Muscle of arm (tissue), 1 donor: ENCODE measurements at regions not wholly inside any gene's neighbourhood (a gene's known extent, or its start where the extent isn't known, plus 50 kb on each side); places are given as distances from the start of the nearest gene placed in this dataset.
"Not testable (repeated sequence)": the region's sequence is repeated elsewhere in the genome, so short reads cannot be mapped to it uniquely, and the experiment has no call there.

Source experiments
- DNase-seq: peaks from one replicate; pipeline ENCODE4 v3.0.0-alpha.2; 2013

DNA sequence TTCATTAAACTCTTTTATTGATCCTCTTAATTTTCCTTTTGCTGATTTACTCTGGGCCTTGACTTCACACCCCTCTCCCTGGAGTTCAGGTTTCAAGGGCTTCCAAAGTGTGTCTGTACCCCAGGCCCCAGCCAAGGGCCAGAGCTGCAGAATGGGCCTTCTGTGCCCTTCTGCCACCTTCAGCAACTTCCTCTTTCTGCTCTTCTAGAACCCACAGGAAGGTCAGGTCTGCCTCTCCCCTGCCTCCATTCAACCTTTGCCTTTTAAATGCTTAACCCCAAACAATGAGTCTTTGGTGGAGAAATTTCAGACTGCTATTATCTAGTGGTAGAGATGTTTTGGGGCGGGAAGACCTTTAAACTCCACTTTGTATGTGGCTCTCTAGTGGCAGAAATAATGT lies 63.1 kb downstream of the TSN start:
- DNase-seq = no peak

DNA sequence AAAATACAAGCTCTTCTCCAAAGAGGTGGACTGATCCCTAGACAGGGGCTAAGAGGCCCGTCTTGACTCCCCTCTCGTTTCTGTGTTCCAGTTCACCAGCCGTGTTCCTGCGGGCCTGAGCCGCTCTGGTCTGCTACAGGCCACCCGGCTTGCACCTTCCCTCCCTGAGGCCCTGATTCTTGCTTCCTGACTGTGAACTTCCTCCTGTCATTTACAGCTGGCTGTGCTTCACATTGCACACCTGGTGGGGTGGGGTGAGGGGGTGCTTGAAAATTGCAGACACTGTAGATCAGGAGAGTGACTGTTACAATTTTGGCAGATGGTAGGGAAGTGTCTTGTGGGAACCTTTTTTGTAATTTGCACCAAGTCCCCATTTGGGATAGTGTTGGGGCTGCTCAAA lies 64.4 kb downstream of the TSN start:
- DNase-seq = no peak

DNA sequence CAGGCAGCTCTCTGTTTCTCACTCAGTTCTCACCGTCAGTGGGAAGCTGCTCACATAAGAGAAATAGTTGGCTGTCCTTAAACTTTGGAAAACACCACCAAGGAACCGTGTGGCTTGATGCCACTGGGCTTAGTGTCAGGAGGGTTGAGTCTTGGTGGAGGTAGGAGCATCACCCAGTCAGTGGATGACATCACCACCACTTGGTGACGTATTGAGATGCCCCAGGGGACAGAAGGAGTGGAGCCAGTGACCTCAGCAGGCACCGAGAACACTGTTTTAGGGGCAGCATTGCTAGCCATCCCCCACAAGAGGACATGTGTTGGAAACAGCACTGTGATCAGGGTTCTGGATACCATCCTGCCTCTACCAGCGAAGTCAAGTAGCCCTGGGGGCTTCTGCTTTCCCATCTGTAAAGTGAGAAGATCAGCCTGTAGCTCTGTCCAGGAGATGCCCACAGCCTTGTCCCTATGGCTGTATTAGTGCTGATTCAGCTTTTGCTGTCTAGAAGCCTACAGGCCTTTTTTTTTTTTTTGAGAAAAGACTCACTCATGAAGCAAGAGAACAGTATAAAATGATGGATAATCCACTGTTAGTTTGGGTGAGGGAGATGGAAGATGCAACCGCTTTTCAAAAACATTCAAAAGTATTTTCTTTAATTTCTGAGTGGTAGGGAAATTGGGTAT lies 66.2 kb downstream of the TSN start:
- no peak for DNase-seq

DNA sequence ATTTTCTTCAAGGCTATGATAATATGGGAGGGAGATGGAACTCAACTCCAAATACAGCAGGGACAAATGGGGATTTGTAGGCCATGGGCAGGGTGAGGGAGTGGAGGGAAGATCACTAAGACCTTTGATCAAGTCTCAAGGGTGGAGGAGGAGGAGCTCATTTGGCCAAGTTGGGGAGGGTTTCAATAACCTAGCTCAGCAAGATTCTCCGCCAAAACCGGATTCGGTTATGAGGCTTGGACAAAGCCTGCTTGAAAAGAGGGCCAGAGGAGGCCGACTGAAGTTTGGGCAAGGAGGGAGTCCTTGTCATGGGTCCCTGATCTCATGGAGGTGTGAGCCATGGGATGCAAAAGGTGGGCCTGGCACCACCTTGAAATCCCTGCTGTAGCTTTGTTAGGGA lies 68.8 kb downstream of the TSN start:
- DNase-seq = no peak

DNA sequence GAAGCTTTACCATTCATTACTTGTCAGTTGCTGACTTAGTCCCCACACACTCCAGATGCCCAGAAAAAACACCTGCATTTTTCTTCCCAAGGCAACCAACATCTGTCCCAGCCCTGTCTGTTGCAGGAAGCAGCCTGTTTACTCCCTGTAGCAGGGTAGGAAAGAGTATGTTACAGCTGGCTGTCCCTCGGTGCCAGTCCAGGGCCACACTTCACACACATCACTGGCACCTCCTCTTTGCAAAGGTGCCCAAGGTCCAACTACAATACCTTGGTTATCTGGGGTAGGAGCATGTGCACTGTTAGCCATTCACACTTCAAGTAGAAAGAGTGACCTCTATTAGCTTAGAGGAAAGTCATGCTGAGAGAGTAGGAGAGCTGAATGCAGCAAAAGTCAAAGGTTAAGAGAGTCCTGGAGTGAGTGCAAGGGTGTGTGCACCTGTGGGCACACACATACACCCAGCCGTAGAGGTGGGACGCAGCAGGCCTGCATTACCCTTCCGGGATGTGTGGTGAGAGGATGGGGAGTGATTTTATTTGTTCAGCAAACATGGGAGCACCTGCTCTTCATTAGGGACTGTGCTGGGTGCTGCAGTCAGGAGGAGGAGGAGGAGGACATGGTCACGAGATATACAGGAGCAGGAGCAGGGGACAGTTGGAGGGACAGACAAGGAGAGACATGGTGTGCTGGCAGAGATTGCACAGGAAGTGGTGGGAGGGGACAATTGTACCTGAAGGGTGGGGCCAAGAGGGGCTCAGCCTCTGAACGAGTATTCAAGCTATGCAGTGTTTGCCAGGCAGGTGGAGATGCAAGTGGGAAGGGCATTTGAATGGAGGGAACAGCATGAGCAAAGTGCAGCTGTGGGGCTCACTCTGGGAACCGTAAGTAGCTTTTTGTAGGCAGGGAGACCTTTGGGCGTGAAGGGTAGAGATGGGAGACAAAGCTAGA lies 69.8 kb downstream of the TSN start:
- DNase-seq = no peak

DNA sequence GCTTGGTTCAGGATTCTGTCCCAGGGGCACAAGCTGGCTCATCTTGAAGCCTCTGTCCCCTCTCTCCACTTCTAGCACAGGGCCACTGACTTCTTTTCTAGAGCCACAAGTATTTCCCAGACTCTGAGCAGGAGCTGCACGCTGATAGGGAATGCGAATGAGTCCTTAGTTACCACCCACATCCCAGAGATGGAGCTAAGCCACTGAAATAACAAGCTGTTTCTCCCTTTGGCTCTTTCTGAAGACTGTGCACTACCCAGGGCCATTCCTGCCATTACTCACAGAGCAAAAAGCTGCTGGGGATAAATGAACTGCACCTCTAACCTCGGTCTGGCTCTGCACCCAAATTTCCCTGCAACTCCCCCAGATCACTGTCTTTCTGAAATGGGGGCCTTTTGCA lies 70.6 kb downstream of the TSN start:
- peak; percentile 13 for DNase-seq

DNA sequence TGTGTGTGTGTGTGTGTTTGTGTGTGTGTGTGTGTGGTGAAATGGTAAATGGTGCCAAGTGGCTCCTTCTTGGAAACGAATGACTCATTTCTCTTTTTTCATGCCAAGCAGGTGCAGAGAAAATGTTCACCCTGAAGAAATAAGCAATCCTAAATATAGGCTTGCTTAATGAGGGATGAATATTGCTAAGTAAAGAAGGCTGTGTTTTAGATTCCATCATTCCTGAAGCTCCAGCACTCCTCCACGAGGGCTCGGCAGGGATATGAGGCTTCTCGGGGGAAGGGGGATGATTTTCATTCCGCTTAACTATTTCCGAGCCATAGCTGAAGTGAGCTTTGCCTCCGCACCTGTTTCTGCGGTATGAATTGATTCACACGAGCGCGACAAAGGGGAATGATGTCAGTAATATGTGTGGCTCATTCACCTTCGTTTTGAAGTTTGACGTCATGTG lies 72.9 kb downstream of the TSN start:
- DNase-seq = peak; percentile 29

DNA sequence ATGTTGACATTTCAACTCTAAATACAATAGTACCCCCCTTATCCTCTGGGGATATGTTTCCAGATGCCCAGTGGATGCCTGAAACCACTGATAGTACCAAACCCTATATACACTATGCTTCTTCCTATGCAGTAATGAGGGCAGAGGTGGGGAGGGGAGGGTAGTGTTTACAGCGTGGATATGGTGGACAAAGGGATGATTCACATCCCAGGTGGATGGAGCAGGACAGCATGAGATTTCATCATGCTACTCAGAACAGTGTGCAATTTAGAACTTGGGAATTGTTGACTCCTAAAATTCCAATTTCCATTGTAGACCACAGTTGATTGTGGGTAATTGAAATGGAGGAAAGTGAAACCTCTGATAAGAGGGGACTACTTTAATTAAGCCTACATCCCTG lies 75.4 kb downstream of the TSN start:
- DNase-seq = no peak

DNA sequence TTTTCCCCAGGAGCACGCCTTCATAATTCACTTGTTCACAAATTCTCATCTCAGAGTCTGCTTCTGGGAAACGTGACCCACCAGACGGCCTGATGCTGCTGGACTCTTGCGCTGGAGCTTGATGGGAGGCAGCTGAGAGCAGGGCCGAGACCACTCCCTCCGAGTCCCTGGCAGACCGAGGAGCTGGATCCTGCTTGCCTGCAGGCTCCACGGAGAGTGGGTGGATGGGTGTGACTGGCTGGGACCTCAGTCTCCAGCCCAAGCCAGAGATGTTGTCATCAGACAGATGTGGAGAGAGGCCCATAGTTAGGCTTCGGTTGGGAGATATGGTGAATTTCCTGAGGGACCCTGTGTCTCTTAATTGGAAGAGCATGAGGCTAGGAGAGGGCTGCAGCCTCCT lies 76.4 kb downstream of the TSN start:
- peak; percentile 84 for DNase-seq

DNA sequence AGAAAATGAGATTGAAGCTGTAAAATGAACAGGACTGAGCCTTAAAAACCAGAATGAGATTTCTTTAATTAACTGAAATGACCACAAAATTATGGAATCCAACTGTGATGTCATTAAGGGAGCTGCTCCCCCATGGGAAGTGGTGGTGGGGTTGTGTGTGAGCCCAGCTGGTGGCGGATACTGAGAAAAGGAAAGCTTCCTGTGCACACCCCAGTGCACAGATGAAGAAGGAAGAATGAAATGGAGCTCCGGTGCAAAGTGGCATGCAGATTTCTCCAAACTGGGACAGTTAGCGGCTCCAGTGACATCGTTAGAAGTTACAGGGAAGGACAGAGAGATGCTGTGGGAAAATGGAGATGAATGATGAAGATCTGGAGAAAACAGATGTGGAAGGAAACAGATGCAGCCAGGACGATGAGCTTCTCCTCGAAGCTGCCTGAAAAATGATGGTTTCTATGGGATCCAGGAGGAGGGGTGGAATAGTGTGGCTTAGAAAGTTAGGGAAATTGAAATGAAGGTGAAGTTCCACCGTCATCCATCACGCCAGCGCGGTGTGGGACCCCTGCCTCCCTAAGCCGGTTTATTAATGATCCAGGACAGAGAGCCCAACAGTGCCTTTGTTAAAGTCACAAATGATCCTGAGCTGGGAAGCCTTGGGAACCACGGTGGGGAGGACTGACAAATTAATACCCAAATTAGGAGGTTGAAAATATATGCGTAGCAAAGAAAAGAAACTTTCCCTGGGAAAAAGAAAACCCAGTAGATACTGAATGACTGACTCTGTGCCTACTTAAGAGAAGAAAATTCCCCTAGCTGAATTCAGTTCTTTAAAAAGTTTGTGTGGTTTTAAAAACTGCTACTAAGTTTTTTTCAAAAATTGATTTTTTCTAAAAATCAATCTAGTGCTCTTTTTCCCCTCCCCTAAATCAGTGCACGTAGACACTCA lies 77.2 kb downstream of the TSN start:
- no peak for DNase-seq

DNA sequence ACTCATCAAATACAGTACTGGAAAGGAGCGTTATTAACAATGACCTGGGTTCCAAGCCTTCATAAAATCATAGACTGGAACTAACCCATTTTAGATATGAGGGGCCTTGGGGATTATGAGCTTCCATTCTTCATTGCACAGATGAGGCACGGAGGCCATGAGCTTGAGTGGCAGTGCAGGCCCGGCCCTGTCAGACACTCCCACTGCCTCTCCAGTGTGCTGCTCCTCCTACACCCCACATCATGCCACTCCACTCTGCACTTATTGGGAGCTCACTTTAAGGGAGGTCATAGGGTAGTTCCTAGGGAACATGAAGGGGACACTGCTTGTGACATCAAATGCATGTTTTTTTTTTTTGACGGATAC lies 77.9 kb downstream of the TSN start:
- no peak for DNase-seq

DNA sequence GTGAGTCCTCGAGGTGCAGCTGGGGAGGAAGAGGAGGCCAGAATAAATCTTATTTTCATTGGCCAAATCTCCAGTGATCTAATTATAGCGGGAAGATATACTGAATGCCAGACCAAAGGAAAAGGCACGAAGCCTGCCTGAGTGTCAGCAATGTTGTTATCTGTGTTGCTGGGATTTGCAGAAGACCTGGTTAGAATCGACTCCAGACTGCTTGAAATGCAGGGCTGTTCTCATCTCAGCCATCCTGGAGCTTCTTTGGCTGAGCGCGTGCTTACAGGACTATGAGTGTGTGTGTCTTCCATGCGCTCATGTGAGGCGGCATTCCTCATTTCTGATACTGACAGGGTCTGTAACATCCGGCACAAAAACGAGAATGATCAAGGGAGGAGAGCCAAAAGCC lies 81.2 kb downstream of the TSN start:
- peak; percentile 24 for DNase-seq

DNA sequence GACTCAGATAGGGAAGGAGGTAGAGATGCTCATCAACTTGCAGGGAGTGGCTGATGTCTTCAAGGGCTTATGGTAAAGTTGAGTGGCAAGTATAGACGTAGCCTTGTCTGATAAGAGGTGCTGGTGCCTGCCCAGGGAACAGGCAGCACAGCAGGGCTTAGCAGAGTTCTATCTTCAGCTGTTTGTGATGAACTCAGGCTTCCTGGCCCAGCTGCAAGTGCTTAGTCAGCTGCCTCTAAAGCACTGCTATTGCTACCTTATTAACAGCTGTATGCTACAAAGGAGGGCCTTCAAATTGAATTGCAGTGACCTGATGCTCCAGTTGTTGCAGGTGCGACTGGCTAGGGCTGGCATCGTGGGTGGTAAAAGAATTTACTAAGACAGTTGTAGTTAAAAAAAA lies 82.1 kb downstream of the TSN start:
- DNase-seq = no peak

DNA sequence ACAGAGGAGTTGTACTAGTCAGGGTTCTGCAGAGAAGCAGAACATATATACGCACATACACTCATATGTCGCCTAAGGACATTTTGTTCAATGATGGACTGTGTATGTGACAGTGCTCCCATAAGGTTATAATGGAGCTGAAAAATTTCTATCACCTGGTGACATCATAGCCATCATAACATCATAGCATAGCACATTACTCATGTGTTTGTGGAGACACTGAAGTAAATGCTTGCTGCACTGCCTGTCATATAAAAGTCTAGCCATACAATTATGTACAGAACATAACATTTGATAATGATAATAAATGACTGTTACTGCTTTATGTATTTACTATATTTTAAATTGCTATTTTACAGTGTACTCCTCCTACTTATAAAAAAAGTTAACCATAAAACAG lies 83.1 kb downstream of the TSN start:
- no peak for DNase-seq

DNA sequence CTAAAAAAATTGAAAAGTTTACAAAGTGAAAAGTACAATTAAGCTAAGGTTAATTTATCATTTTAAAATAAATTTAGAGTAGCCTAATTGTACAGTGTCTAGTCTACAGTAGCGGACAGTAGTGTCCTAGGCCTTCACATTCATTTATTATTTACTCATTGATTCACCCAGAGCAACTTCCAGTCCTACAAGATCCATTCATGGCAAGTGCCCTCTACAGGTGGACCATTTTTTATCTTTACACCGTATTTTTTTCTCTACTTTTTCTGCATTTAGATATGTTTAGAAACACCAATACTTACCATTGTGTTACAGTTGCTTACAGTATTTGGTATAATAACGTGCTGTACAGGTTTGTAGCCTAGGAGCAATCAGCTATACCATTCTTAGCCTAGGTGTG lies 84.1 kb downstream of the TSN start:
- no peak for DNase-seq

DNA sequence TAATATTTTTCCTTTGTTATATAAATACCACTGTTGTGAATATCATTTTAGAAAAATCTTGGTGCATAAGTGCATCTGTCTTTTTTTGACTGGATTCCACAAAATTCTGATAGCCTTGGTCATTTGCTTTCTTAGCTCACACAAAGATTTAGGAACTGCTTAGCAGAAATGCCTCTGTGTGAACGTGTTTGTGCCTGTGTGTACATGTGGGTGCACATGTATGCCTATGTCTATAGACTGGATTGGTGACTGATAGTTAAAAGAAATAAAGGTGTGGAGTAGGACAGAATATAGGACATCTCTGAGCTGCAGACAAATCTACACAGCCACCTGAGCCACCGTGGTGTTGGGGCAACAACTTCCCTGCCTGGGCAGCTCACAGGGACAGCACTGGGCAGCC lies 93.8 kb downstream of the TSN start:
- no peak for DNase-seq

DNA sequence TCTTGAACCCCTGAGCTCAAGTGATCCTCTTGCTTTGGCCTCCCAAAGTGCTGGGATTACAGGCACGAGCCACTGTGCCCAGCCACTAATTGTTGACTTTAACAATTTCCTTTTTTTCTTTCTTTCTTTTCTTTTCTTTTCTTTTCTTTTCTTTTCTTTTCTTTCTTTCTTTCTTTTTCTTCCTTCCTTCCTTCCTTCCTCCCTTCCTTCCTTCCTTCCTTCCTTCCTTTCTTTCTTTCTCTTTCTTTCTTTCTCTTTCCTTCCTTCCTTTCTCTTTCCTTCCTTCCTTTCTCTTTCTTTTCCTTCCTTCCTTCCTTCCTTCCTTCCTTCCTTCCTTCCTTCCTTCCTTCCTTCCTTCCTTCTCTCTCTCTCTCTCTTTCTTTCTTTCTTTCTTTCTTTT lies 97.7 kb downstream of the TSN start:
- not testable (repeated sequence) for DNase-seq

DNA sequence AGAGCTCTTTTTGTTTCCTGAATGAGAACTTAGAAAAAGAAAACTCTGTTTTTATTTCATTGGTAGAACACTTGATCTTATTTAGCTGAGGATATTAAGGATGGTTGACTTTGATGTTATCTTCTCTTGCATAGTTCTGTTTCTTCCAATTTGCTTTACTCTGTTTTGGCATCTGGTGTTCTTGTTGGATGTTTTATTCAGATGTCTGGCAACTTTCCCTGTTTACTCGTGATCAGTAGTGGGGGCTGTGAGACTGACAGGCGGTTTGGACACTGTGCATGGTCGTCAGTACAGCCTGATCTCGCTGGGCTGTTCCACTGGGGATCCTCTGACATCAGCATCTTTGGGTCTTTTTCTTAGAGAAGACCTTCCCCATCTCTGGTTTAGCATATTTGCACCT lies 100.1 kb downstream of the TSN start:
- DNase-seq = no peak

DNA sequence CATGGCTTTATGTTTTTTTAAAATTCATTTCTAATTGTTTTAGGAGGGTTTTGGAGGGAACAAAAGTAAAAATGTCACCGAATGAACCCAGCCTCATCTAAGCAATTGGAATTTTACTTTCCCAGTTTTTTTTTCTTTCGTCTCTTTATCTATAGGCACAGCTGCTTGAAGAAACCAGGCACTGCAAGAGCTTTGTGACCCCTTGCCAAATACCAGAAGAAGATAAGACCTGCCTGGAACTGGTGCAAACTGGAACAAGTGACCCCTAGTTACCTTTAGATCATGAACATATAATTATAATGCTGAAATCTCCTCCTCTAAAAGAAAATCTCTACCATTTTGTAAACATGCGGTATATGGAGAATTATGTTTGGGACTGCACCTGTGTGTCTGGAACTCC lies 100.9 kb downstream of the TSN start:
- no peak for DNase-seq

DNA sequence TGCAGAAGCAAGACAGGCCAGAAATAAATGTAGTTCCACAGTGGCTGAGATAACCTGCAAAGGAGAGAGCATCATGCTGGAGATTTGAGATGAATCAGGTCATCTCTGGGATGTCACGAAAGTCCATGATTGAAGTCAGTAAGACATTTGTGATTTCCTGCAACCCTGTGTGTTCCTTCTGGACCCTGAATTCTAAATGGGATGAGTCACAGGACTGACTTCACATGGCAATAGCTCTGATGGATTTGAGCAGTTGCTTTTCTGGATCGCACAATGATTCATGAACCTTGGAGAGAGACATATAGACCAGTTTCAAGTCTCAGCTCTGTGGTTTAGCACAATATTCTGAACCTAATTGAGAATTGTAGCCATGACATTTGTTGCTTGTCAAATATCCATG lies 102.9 kb downstream of the TSN start:
- no peak for DNase-seq

DNA sequence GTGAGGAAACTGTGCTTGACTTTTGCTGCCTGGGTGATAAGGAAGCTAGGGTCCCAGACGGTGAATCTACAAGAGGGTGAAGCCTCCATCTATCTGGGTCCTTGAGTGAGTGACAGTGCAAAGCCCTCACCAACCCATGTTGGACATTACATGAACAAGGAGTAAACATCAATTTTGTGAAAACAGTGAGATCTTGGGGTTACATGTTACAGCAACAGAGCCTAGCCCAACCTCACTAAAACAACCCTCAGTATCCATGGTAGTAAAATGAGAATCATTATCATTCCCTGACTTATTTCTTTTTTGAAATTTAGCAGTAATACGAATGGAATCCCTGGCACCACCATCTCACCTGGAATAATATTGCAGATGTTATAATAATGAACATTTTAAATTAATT lies 103.4 kb downstream of the TSN start:
- no peak for DNase-seq

DNA sequence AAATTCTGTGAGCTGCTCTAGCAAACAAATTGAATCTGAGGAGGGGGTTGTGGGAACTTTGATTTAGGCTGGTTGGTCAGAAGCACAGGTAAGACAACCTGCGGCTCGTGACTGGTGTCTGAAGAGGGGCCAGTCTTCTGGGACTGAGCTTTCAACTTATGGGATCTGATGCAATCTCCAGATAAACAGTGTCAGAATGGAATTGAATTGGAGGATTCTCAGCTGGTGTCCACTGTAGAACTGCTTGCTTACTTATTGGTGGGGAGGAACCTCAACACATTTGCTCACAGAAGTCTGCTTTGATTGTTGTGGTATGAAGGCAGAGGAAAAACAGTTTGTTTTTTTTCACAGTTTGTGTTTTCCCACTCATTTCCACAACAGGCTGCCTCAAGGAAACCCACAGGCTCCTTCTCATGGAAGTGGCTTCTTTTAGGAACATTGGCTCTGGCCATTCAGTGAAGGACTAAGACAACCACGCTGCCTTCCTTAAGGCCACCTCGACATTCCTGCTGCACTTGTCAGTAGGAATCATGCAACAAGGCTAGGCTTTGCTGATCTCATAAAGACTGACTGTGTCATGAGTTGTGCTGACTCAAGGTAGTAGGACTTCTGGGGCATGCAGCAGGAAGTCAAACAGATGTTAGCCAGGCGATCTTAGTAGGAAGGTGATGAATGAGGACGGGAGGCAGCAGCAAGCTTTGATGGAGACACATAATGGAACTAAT lies 104.7 kb downstream of the TSN start:
- DNase-seq = no peak
